ENCODE measurements at regions not wholly inside any gene's neighbourhood (a gene's known extent, or its start where the extent isn't known, plus 50 kb on each side); places are given as distances from the start of the nearest gene placed in this dataset.
"Not testable (repeated sequence)": the region's sequence is repeated elsewhere in the genome, so short reads cannot be mapped to it uniquely, and the experiment has no call there.

GRCh38 chr5:51802551-51803184 lies 419.4 kb downstream of the ISL1 start:
- no peak for DNase-seq

GRCh38 chr5:51806677-51807076 lies 423.4 kb downstream of the ISL1 start:
- DNase-seq, result no peak

DNA sequence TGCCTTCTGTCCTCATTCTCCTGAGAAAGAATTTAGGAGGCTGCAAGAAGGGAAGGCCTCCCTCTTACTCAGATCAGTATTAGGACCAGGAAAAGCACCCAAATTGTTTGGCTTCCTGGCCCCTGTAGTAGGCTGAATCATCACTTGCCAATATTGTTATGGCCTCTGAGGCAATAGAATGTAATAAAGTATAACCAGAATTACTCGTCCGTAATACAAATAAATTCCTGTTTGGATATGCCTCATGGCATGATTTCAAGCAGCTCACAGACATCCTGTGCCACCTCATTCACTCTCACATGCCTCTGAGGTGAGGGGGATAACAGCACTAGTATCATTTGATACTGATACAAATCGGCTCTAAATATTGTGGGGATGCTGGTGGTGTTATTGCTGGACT lies 427.3 kb downstream of the ISL1 start:
- no peak for DNase-seq

GRCh38 chr5:51811883-51812471 lies 428.7 kb downstream of the ISL1 start:
- no peak for DNase-seq

DNA sequence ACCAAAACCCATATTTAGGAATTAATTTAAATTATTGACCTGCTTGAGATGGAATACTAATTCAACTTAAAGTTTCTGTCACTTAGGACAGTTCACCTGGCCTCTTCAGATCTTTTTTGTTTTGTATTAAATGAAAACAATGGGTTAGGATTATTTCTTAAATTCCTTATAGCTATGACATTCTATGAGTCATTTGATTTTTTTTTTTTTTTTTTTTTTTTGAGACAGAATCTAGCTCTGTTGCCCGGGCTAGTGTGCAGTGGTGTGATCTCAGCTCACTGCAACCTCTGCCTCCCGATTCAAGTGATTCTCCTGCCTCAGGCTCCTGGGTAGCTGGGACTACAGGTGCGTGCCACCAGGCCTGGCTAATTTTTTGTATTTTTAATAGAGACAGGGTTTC lies 431.6 kb downstream of the ISL1 start:
- DNase-seq, result not testable (repeated sequence)

DNA sequence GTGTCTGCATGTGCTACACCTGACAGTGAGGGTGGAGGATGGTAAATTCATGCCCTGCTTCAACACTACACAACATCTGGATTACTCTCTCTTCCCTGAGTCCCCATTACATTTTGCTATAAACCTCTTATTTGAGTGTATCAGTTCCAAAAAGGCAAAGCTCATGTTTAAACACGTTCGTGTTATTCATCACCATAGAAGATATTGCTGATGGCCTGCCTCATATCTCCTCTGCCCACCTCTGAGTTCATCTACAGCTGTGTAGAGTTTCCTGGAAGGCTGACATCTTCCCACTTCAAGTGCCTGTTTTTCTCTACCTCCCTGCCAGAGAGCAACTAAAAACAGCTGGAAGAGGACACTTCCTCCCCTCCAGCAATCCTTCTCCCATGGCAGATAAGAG lies 433.2 kb downstream of the ISL1 start:
- no peak for DNase-seq

DNA sequence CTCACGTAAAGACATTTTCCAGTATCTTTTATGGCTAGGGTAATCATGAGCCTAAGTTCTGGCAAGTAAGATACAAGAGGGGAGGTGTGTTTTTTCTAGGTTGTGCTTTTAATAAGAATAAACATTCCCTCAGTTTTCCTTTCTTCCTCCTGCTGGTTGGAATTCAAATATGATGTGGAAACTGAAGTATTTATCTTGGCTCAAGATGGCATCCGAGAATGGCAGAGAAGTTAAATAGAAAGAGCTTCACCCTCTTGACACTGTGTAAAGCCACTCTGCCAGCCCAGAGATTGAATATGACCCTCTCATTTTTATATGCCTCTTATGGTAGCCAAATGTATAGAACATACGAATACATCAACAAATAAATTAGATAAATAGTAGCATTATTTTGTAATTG lies 438.4 kb downstream of the ISL1 start:
- no peak for DNase-seq

- no peak for DNase-seq
These were observed 446.0 kb downstream of the ISL1 start for GRCh38 chr5:51829230-51829629.

DNA sequence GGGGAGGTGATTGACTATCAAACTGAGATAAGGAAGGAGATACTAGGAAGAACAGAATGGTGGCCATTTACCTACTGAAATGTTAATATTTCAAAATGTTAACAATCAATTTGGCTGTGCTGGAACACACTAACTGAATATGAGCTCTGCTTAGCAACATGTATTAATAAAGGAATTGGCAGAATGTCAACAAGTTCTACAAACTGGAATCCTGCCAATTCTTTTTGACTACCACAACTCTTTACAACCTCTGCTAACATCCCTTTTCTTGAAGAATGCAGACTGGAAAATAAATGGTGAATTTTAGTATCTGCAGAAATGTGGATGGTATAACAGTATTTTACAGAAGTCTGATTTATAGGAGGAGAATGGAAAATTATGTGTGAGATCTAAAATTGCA lies 446.4 kb downstream of the ISL1 start:
- no peak for DNase-seq

DNA sequence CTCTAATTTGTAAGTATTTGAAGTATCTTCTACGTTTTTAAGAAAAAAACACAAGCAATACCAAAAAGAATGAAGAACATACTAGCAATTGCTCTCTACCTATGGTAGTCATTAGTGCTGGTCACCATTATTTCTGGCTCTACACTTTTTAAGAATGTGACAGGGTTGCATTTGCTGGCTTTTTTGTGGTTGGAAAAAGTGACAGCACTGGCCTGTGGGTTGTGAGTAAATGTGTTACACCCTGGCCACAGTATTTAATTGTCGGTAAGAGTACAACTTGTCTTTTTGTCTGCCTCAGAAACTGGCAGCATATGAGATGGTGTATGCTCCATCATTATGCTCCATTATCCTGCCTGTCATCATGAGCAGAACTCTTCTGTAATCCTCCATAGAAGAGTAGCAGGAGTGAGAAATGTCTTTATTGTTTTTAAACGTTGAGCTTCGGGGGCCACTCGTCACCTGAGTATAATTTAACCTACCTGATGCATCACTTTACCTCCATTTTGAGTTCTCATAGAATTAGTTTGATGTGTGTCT lies 449.8 kb downstream of the ISL1 start:
- DNase-seq, result no peak

GRCh38 chr5:51838459-51838858 lies 455.2 kb downstream of the ISL1 start:
- DNase-seq, result no peak

DNA sequence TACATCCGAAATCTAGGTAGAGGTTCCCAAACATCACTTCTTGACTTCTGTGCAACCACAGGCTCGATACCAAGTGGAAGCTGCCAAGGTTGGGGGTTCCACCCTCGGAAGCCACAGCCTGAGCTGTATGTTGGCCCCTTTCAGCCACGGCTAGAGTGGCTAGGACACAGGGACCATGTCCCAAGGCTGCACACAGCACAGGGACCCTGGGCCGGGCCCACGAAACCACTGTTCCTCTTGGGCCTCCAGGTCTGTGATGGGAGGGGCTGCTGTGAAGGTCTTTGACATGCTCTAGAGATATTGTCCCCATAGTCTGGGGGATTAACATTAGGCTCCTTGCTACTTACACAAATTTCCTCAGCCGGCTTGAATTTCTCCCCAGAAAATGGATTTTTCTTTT lies 460.6 kb downstream of the ISL1 start:
- DNase-seq, result no peak

GRCh38 chr5:51846015-51846414 lies 462.8 kb downstream of the ISL1 start:
- no peak for DNase-seq

GRCh38 chr5:51859624-51860023 lies 476.4 kb downstream of the ISL1 start:
- no peak for DNase-seq

GRCh38 chr5:51860532-51861018 lies 477.3 kb downstream of the ISL1 start:
- no peak for DNase-seq

- DNase-seq, result no peak
These were observed 488.9 kb downstream of the ISL1 start for GRCh38 chr5:51872144-51872543.

DNA sequence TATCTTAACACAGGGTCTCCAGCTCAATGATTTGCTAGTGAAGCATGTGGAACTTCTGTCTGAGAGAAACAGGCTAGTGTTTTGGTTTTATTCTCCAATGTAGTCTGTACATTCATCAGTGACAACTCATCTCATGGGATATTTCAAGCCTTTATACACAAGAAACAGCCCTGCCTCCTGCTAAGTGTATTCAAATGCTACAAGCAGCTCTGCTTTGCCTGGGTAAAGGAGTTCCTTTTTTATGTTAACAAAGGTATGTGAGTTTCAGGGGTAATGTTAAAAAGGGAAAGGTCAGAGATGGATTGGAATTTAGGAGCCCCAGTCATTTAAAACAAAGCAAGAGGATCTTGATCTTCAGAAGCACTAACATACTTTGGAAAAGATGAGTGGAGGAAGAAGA lies 498.7 kb downstream of the ISL1 start:
- no peak for DNase-seq

- DNase-seq, result no peak
These were observed 499.4 kb downstream of the ISL1 start for GRCh38 chr5:51882647-51883046.

DNA sequence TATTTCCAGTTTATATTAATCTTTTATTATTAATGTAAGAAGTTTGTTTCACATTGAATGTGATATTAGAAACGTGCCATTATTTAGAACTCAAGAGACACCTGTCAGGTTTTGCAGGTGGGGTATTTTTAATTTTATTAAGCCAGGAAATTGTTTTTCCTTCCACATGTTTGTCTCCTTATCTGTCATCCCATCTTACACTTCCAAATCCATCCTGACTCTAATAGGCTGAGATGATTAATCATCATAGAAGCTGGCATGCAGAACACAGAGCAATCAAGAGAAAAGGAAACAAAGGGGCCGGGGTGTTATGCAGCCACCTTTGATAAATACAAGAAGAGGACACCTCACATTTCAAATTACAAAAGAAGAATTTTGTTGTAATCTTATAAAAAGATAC lies 506.5 kb downstream of the ISL1 start:
- DNase-seq, result no peak

GRCh38 chr5:51890435-51891116 lies 507.3 kb downstream of the ISL1 start:
- DNase-seq, result no peak

DNA sequence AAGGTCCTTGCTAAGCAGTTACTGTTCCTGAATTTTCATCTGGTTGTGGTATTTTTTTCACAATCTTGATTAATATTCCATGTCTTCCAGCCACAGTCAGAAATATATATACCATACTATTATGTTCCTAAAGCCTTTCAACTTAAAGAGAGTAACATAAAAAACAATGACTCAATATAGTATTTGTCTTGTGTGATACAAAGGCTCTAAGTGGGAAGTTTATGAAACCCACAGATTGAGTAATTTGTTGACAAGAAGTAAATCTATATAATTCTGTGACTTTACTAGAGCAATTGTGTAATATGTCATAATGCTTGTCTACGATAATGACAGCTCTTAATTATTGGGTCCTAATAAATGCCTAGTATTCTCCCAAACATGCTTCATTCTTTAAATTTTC lies 509.4 kb downstream of the ISL1 start:
- DNase-seq, result no peak

- DNase-seq, result no peak
These were observed 512.6 kb downstream of the ISL1 start for GRCh38 chr5:51895834-51896233.

- DNase-seq, result no peak
These were observed 519.3 kb downstream of the ISL1 start for GRCh38 chr5:51902512-51902911.

DNA sequence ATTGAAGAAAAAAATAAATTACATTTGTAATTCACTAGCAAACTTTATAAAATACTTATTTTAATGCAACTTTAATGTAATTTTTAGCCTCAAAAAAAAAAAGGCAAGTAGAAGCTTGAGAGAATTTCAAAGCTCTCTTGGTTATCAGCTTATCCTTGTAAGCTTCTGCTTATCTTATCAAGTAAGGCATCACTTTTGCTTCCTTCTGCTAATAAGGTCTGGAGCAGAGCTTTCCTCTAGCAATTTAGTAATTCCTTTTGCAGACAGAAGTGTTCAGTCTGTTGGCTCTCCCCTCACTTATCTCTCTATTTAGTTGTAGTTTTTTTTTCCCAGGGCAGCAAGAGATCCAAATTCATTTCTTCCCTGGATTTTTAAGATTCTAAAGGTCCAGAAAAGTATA lies 525.0 kb downstream of the ISL1 start:
- DNase-seq, result no peak

Measured in suppressor macrophage (primary cell).